IMR-90 (cell line): ENCODE measurements at regions not wholly inside any gene's neighbourhood (a gene's known extent, or its start where the extent isn't known, plus 50 kb on each side); places are given as distances from the start of the nearest gene placed in this dataset.

ENCODE experiments used
- ATAC-seq: fragments of 200-7000 bp; cut with Tn5 transposase; 2 replicates; pipeline ENCODE4 v1.9.1; 2020; ENCODE audit warnings: low read depth, mild to moderate bottlenecking, moderate library complexity
- BruUV-seq: library from RNA; stranded (reverse); fragments of 400-500 nt; replicated peaks from 2 replicates; lab custom pipeline; 2021; lab: Mats Ljungman, UMichigan
- CTCF ChIA-PET: fragments of 300-600 bp; formaldehyde crosslinking; extraction: SDS; loops from one replicate; lab custom pipeline; 2021; ENCODE audit warnings: antibody characterized with exemption; lab: Yijun Ruan, JAX
- POLR2A ChIA-PET: fragments of 300-600 bp; sonication (Branson Sonifier 250); formaldehyde crosslinking; loops from one replicate; lab custom pipeline; 2022; ENCODE audit warnings: antibody characterized with exemption; ENCODE audit not compliant: unreplicated experiment; lab: Charles Lee
- DNase-seq: peaks from one replicate; pipeline ENCODE4 v3.0.0; 2013
- H2AFZ ChIP-seq: replicated peaks from 2 replicates; pipeline ENCODE3; 2013; ENCODE audit warnings: low read length, mild to moderate bottlenecking; ENCODE audit not compliant: poor library complexity
- H2AK5ac ChIP-seq: 2 replicates; pipeline ENCODE4 v1.6.1; 2013; ENCODE audit warnings: low read depth, low read length, inconsistent platforms
- H2AK9ac ChIP-seq: replicated peaks from 2 replicates; pipeline ENCODE3; 2013; ENCODE audit warnings: mild to moderate bottlenecking, low read depth, low read length, moderate library complexity; ENCODE audit not compliant: poor library complexity
- H2BK120ac ChIP-seq: 2 replicates; pipeline ENCODE4 v1.6.1; 2013; ENCODE audit warnings: low read depth, low read length, inconsistent platforms
- H2BK15ac ChIP-seq: 3 replicates; pipeline ENCODE4 v1.6.1; 2013; ENCODE audit warnings: low read depth, low read length, inconsistent platforms
- H2BK20ac ChIP-seq: 2 replicates; pipeline ENCODE4 v1.6.1; 2013; ENCODE audit warnings: low read depth, mild to moderate bottlenecking, inconsistent platforms, low read length, moderate library complexity
- H2BK5ac ChIP-seq: 2 replicates; pipeline ENCODE4 v1.6.1; 2013; ENCODE audit warnings: mild to moderate bottlenecking, low read depth, low read length, inconsistent platforms; ENCODE audit not compliant: poor library complexity, severe bottlenecking
- H3K14ac ChIP-seq: replicated peaks from 2 replicates; pipeline ENCODE4 v1.6.1; 2013; ENCODE audit warnings: low read depth, low read length, inconsistent platforms
- H3K18ac ChIP-seq: 2 replicates; pipeline ENCODE4 v1.6.1; 2013; ENCODE audit warnings: low read depth, low read length, control low read depth
- H3K23ac ChIP-seq: 2 replicates; pipeline ENCODE4 v1.6.1; 2013; ENCODE audit warnings: low read depth, low read length, inconsistent platforms
- H3K27ac ChIP-seq: 2 replicates; pipeline ENCODE4 v1.5.1; 2013; ENCODE audit warnings: mild to moderate bottlenecking, control low read depth, low read length; ENCODE audit not compliant: insufficient read depth
- H3K27me3 ChIP-seq: 2 replicates; pipeline ENCODE4 v1.6.1; 2013; ENCODE audit warnings: low read length; ENCODE audit not compliant: control insufficient read depth, insufficient read depth
- H3K36me3 ChIP-seq: 2 replicates; pipeline ENCODE4 v1.6.1; 2013; ENCODE audit warnings: low read length, mixed read lengths; ENCODE audit not compliant: control insufficient read depth, insufficient read depth
- H3K4ac ChIP-seq: 2 replicates; pipeline ENCODE4 v1.6.1; 2013; ENCODE audit warnings: low read depth, low read length, inconsistent platforms
- H3K4me1 ChIP-seq: 2 replicates; pipeline ENCODE4 v1.6.1; 2013; ENCODE audit warnings: low read length, mixed read lengths; ENCODE audit not compliant: control insufficient read depth, insufficient read depth
- H3K4me2 ChIP-seq: 2 replicates; pipeline ENCODE4 v1.6.1; 2013; ENCODE audit warnings: low read depth, mild to moderate bottlenecking, control low read depth, low read length, moderate library complexity
- H3K4me3 ChIP-seq: 2 replicates; pipeline ENCODE4 v1.5.1; 2013; ENCODE audit warnings: low read depth, mild to moderate bottlenecking, control low read depth, low read length, moderate library complexity; ENCODE audit not compliant: insufficient read depth
- H3K56ac ChIP-seq: 2 replicates; pipeline ENCODE4 v1.6.1; 2013; ENCODE audit warnings: low read length, inconsistent platforms; ENCODE audit not compliant: insufficient read depth; ENCODE audit errors: extremely low read depth
- H3K79me1 ChIP-seq, 2 experiments: 2 replicates each; pipeline ENCODE4 v1.6.1; 2013; ENCODE audit warnings: low read length in 2 of 2, inconsistent platforms in 1 of 2, low read depth in 1 of 2
- H3K9ac ChIP-seq: 2 replicates; pipeline ENCODE4 v1.6.1; 2013; ENCODE audit warnings: low read depth, low read length, control low read depth
- H3K9me1 ChIP-seq: 2 replicates; pipeline ENCODE4 v1.6.1; 2013; ENCODE audit warnings: low read length, inconsistent platforms; ENCODE audit not compliant: insufficient read depth
- H3K9me3 ChIP-seq: 2 replicates; pipeline ENCODE4 v1.6.1; 2013; ENCODE audit warnings: low read length; ENCODE audit not compliant: control insufficient read depth, insufficient read depth
- H4K20me1 ChIP-seq: 2 replicates; pipeline ENCODE4 v1.6.1; 2013; ENCODE audit warnings: low read length, inconsistent platforms; ENCODE audit not compliant: insufficient read depth
- H4K5ac ChIP-seq: 2 replicates; pipeline ENCODE4 v1.6.1; 2013; ENCODE audit warnings: mild to moderate bottlenecking, low read depth, low read length, control low read depth
- H4K8ac ChIP-seq, 2 experiments: 2 replicates each; pipeline ENCODE4 v1.6.1; 2013; ENCODE audit warnings: low read depth in 2 of 2, low read length in 2 of 2, control low read depth in 1 of 2, inconsistent platforms in 1 of 2
- H4K91ac ChIP-seq: 2 replicates; pipeline ENCODE4 v1.6.1; 2013; ENCODE audit warnings: low read depth, low read length, inconsistent platforms; ENCODE audit not compliant: insufficient read depth
- FOS ChIP-seq: fragments of 150-350 bp; IDR thresholded peaks from 2 replicates; pipeline ENCODE4 v1.6.1; 2016; ENCODE audit warnings: low read depth, low read length
- NFE2L2 ChIP-seq: fragments of 150-350 bp; IDR thresholded peaks from 2 replicates; pipeline ENCODE4 v1.6.1; 2016; ENCODE audit warnings: low read depth, mild to moderate bottlenecking, low read length
- SMC3 ChIP-seq: fragments of 150-350 bp; IDR thresholded peaks from 2 replicates; pipeline ENCODE4 v1.6.1; 2016; ENCODE audit warnings: low read depth, mild to moderate bottlenecking, antibody characterized with exemption, low read length, moderate library complexity
- WGBS, 2 experiments: methylation state at CpG; one replicate each; pipeline versions ENCODE4 v1.1.5 to v1.1.7; 2013; ENCODE audit warnings: missing lambda C conversion rate in 2 of 2; ENCODE audit not compliant: insufficient read length in 1 of 2; ENCODE audit errors: extremely low coverage in 2 of 2; 5-methylcytosine and 5-hydroxymethylcytosine counted together
- dilution Hi-C: fragments of 300-500 bp; cut with HindIII; formaldehyde crosslinking; loops from one replicate; pipeline ENCODE4 v1.14.3; 2018; ENCODE audit warnings: low sequenced_read_pairs; ENCODE audit not compliant: unreplicated experiment
- in situ Hi-C: fragments of 300-500 bp; cut with MboI; formaldehyde crosslinking; loops from 3 replicates; pipeline ENCODE4 v1.14.3; 2019; ENCODE audit warnings: low sequenced_read_pairs, inconsistent platforms, mixed read lengths
- intact Hi-C: fragments of 100-400 bp; cut with micrococcal nuclease; formaldehyde crosslinking; loops from 2 replicates; pipeline ENCODE4 v1.10.0; 2022

- no peaks in the 10 kb centered on the region for H3K9me1 ChIP-seq
- WGBS, 2 experiments, result no CpG with 5 or more reads among the region's 2 CpGs
- H3K27ac ChIP-seq, result no peak overlapping the region
- H3K56ac ChIP-seq, result no peak overlapping the region
- H3K4me3 ChIP-seq, result no peak overlapping the region
- ChIA-PET CTCF (no interaction called here), POLR2A (no interaction called here)
- no peaks in the 10 kb centered on the region for H3K79me1 ChIP-seq
- H2BK20ac ChIP-seq, result no peak overlapping the region
- in situ Hi-C loops, result no loop called here
- H4K20me1 ChIP-seq, result no peaks in the 10 kb centered on the region
- no peak for TF ChIP-seq FOS
- TF ChIP-seq SMC3, result no peak
- no peak for TF ChIP-seq NFE2L2
- no peak overlapping the region for H3K14ac ChIP-seq
- intact Hi-C loops, result no loop called here
- no peak overlapping the region for H4K91ac ChIP-seq
- no peaks in the 10 kb centered on the region for H3K36me3 ChIP-seq
- no peak for DNase-seq
- H3K4ac ChIP-seq, result no peak overlapping the region
- H3K4me2 ChIP-seq, result no peak overlapping the region
- H2AK5ac ChIP-seq, result no peak overlapping the region
- H2AFZ ChIP-seq, result no peak overlapping the region
- no peak overlapping the region for H4K8ac ChIP-seq
- BruUV-seq, result no TSS peak
- H2BK5ac ChIP-seq, result no peak overlapping the region
- ATAC-seq, result no peak
- no peak overlapping the region for H3K23ac ChIP-seq
- no peaks in the 10 kb centered on the region for H3K4me1 ChIP-seq
- H2AK9ac ChIP-seq, result no peak overlapping the region
- H3K18ac ChIP-seq, result no peak overlapping the region
- dilution Hi-C loops, result no loop called here
- H3K9me3 ChIP-seq, result peaks cover 5% of the 10 kb centered on the region; the same call in 1 of the 2 replicates
- H2BK120ac ChIP-seq, result no peak overlapping the region
- no peak overlapping the region for H3K9ac ChIP-seq
- no peak overlapping the region for H2BK15ac ChIP-seq
- no peak overlapping the region for H4K5ac ChIP-seq
- no peaks in the 10 kb centered on the region for H3K27me3 ChIP-seq
These were observed 1279.7 kb downstream of the ARAP2 start for GRCh38 chr4:34964613-34965012.
